ENCODE measurements at regions not wholly inside any gene's neighbourhood (a gene's known extent, or its start where the extent isn't known, plus 50 kb on each side); places are given as distances from the start of the nearest gene placed in this dataset.
"Not testable (repeated sequence)": the region's sequence is repeated elsewhere in the genome, so short reads cannot be mapped to it uniquely, and the experiment has no call there.

DNA sequence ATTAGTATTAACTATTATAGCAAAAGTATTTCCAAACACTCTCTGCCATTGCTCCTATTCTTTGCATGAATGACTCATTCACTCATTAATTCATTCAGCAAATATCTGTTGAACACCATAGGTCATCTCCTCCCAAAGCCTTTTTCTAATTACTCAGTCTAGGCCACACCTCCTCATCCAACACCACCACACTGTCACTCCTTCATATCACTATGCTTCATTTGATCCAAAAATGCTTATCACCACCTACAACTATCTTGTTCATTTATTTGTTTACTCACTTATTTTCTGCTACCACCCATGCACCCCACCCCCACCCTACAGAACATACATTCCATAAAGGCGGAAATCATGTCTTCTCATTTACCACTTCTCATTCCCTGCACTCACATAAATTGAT, 94.4 kb upstream of the TNFSF4 start:
- DNase-seq, result no peak

DNA sequence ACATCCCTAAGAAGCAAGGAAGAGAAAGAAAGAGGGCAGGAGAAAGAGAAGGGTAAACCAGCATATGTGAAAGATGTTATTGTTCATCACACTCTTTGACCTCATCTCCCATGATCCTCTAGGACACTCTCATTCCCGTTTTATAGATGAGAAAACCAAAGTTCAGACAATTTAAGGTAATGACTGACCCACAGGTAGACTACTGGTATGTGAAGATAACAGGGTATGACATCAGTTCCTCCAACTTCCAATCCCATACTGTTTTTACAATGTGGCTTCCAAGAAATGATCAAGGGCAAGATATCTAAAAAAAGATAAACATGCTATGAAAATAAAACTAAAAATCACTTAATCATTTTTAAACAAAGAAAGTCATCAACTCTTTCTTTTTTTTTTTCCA, 95.2 kb upstream of the TNFSF4 start:
- no peak for DNase-seq

DNA sequence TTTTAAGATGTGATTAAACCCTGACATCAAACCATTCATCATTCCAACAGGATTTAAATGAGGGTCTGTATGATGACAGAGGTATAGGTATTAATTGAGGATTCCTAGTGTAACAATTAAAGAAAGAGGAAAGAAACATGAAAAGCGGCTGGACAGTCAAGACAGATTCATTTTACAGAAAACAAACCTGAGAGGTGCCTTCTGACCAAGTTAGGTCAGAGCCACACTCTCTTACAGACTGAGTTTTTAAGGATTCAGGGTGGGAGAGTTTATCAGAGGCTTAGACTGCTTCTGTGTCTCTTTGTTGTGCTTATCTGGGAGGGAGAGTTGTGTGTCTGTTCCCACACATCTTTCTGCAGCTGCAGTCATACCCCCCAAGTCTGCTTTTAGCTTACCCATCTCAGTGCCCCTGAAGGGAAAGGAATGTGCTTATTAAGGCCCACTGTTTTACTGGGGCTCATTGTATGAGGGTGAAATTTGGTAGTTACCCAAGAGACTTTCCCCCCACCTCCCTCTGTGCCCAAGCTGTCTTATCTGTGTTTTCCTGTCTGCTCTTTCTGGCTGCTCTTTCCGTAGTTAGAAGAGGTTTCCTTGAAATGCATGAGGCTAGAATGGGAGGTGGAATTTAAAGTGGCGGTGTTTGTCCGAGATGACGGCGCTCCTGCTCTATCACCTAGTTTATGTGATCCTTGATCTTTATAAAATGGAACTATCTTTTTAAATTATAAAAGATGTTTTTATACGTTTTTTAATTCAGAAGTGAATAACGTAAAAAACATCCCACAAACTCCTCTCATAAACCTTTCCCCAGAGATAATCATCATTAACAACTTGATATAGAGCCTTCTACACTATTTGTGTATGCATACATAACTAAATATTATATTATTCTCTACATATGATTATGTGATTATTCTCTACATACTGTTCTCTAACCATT, 96.0 kb upstream of the TNFSF4 start:
- no peak for DNase-seq

DNA sequence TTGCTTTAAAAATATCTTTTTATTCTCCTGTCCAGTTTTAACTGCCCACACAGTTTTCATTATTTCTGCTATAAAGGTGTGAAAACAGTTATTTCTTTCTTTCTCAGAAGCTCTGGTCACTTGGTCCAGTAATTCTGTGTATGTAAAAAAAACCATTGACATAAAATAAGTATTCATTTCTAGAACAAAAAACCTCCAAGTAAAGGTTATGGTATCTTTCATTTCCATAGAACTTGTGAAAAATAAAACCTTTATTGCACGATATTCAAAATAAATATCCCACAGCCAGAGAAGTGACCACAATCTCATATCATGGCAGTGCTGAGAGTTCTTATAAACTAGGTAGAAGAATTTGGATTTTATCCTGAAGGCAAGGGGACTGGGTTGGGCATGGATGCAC, 96.9 kb upstream of the TNFSF4 start:
- DNase-seq, result no peak

DNA sequence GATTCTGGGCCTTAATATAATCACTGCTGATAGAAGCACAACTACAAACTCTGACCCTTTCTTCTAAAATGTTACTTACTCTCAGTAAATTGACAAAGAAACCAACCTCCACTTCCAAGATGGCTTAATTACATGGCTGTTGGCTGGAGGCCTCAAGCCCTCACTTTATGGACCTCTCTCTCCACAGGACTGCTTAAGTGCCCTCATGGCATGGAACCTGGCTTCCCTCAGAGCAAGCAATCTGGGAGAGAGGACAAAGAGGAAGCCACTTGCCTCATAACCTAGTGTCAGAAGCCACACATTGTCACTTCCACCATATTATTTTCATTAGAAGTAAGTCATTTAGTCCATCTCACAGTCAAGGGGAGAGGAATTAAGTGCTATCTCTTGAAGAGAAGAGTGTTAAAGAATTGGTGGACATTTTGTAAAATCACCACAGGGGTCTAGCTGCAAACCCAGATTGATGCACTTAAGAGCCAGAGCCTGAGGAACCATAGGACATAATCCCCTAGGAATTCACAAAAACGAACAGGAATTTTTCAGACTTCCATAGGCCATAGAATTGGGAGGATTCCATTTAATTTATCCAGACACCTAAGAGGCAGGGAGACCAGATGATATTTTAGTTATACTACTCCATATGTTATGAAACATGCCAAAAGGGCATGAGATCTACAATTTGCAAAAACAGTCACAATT, 97.5 kb upstream of the TNFSF4 start:
- no peak for DNase-seq

DNA sequence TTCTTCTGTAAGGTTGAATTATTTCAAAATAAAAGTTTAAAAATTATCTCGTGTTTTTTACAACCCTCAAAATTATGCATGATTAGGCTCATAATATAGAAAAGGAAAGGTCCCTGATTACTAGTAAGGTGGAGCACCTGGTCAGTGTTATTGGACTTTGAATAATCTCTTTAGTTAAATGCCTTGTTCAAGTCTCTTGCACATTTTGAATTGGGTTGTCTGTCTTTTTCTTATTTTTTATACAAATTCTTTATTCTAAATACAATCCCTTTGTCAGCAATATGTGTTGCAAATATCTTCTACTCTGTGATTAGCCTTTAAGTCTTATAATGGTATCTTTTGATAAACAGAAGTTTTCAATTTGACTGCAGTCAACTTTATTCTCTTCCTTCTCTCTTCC, 100.7 kb upstream of the TNFSF4 start:
- DNase-seq, result no peak

DNA sequence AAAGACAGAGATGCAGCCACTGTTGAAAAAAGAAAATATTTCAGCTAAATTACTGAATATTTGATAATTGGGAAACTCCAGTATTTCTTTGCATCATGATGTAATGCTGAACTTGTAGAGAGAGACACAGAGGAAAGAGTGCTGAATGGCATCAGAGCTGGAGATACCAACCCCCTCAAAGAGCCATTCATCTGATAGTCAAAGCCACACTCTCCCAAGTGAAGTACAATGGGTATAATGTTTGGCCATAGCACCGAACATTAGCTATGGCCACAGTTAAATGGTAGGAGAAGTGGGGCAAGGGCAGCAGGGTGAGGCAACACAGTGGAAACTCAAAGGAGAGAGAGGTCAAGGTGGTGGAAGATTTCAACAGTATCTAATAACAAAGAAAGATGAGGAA, 107.5 kb upstream of the TNFSF4 start:
- DNase-seq, result no peak

DNA sequence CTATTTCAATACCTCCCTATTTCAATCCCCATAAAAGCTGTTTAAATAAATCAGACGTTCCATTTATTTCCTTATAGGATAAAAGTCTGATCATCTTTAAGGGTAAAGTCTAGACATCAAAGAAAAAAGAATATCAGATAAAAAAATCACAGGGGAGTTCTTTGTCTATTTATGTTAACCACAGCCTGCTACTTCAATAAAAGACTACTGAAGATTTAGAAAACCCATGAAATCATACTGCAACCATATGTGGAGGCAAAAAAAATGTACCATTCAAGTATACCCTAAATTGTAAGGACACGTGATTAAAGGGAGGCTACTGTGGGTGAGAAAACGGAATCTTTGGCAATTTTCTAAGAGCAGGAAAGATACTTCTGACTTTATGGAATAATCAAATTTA, 108.2 kb upstream of the TNFSF4 start:
- DNase-seq, result no peak

DNA sequence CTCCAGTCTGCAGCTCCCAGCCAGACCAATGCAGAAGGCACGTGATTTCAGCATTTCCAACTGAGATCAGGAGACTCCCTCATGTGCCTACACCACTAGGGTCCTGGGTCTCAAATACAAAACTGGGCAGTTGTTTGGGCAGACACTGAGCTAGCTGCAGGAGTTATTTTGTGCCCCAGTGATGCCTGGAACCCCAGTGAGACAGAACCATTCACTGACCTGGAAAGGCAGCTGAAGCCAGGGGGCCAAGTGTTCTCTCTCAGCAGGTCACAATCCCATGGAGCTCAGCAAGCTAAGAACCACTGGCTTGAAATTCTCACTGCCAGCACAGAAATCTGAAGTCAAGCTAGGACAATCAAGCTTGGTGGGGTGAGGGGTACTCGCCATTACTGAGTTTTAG, 111.7 kb upstream of the TNFSF4 start:
- no peak for DNase-seq

DNA sequence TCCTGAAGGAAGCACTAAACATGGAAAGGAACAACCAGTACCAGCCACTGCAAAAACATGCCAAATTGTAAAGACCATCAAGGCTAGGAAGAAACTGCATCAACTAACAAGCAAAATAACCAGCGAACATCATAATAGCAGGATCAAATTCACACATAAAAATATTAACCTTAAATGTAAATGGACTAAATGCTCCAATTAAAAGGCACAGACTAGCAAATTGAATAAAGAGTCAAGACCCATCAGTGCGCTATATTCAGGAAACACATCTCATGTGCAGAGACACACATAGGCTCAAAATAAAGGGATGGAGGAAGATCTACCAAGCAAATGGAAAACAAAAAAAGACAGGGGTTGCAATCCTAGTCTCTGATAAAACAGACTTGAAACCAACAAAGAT, 117.2 kb upstream of the TNFSF4 start:
- not testable (repeated sequence) for DNase-seq

DNA sequence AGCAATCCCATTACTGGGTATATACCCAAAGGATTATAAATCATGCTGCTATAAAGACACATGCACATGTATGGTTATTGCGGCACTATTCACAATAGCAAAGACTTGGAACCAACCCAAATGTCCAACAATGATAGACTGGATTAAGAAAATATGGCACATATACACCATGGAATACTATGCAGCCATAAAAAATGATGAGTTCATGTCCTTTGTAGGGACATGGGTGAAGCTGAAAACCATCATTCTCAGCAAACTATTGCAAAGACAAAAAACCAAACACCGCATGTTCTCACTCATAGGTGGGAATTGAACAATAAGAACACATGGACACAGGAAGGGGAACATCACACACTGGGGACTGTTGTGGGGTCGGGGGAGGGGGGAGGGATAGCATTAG, 120.9 kb upstream of the TNFSF4 start:
- not testable (repeated sequence) for DNase-seq

DNA sequence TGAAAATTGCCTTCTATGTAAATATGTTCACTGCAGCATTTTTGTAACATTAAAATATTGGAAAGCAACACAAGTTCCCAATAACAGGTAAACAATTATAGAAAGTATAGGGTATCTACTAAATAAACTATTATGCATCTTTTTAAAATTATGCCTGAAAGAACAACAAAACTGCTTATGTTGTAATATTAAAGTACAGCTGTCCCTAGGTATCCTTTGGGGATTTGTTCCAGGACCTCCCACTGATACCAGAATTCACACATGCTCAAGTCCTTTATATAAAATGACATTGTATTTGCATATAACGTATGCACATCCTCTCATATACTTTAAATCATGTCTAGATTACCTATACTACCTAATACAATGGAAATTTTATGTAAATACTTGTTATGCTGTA, 121.8 kb upstream of the TNFSF4 start:
- DNase-seq, result no peak

DNA sequence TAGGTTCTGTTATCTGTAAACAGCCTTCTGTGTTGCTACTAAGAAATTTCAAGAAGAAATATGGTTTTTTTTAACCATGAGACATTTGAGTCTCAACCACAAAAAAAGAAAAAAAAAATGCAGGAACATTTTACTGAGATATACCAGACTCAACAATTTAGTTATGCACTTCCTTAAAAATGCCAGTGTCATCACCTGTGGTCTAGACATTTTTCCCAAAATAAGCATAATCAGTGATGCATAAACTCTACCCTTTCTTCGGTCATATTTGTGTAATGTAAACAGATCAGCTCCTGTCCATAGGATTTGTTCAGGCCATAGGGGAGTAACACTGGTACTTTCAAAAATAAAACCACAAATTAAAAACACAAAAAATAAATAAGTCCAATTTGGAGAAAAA, 122.6 kb upstream of the TNFSF4 start:
- no peak for DNase-seq

DNA sequence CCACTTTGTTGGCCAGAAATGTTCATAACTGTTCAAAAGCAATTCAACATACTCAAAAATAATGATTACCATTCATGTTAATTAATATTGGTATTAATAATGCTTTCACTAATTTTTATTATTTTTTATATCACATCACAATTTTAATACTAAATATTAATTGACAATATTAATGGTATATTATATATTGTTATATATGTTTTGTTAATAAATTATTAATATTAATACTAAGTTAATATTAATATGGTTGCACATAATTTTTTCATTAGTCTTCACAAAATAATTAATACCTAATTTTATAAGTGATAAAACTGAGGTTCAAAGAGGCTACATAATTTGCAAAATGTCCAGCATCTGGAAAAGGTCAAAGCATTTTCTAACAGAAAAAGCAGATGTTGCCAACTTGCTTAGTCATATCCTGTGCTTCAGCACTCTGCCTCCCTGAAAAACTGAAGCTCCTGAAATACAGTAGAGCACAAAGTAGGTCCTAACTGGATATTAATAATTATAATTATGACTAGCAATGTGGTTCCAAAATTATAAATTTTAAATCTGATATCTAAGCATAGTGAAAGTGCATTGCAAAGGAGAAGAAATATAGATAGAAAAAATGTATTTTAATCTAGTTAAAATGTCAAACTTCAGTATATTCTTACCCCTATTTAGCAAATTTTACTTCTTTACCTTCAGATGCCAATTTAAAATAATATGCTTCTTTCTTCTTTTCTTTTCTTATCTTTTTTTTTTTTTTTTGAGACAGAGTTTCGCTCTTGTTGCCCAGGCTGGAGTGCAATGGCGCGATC, 123.2 kb upstream of the TNFSF4 start:
- no peak for DNase-seq

DNA sequence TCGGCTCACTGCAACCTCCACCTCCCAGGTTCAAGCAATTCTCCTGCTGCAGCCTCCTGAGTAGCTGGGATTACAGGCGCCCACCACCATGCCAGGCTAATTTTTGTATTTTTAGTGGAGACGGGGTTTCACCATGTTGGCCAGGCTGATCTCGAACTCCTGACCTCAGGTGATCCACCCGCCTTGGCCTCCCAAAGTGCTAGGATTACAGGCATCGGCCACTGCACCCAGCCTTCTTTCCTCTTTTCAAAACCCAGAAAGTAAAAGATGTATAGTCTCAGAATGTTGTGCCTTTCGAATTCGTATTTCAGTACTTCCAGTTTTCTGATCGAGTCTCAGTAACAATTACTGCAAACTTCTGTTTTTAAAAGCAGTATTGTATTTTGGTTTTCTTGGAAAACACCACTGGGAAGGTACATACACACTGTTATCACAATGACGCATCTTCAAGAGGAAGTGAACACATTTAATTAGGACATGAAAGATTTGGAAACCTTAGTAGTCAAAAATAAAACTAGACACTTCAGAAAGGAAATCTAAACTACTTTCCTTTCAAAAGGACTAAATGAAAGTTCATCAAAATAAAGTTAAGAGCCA, 123.9 kb upstream of the TNFSF4 start:
- not testable (repeated sequence) for DNase-seq

DNA sequence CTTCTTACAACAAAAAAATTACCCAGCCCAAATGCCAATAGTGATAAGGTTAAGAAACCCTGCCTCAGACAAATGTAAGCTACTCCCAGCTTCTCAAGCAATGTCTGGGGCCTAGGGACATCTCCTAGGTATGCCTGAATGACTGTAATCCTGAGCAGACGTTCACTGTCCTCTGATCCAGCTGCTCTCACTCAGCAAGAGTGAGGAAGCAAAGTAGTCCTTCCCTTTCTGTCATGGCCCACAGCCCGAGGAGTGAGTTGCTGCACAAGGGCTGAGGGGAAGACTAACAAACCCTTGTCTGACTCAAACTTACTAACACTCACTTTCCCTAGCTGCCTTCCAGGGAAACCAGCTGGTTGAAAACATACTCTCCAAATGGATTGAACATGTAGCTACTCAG, 124.9 kb upstream of the TNFSF4 start:
- no peak for DNase-seq

DNA sequence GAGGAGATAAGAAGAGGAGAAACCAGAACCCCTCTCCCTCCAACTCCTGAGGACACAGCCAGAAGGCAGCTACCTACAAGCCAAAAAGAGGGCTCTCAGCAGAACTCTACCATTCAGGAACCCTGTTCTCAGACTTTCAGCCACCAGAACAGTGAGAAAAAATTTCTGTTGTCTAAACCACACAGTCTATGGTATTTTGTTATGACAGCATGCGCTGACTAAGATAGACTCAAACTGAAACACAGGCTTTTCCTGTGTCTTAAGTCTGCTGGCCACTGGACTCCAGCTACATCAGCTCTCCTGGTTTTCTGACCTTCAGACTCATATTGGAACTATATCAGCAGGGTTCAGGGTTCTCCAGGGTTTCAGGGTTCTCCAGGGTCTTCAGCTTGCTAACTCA, 126.5 kb upstream of the TNFSF4 start:
- DNase-seq, result no peak

DNA sequence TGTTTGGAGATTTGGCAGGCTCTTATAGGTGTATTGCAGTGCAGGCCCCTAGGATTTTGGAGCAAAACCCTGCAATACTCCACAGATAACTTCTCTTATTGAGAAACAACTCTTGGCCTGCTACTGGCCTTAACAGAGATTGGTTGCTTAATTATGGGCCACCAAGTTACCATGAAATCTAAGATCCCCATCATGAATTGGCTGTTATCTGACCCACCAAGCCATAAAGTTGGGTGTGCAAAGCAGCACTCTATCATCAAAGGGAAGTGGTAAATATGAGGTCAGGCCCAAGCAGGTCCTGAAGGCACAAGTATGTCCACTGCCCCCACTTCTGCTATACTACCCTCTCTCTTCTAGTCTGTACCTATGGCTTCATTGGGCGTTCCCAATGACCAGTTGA, 130.0 kb upstream of the TNFSF4 start:
- DNase-seq, result no peak

DNA sequence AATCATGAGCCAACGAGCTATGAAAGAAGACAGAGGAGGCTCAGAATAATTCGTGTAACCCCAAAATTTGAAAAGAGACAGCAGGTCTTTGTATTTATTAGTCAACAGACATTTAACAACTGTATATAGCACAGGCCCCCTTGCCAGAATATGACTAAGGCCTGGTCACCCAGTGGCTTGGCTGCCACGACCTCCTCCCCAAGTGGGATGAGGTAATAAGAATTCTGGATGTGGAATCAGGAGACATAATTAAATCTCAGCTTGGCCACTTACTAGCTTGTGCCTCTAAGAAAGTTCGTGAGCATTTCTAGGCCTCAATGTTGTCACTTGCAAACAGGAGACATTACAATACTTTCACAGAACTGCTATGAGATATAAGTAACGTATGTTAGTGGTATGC, 134.2 kb upstream of the TNFSF4 start:
- no peak for DNase-seq

DNA sequence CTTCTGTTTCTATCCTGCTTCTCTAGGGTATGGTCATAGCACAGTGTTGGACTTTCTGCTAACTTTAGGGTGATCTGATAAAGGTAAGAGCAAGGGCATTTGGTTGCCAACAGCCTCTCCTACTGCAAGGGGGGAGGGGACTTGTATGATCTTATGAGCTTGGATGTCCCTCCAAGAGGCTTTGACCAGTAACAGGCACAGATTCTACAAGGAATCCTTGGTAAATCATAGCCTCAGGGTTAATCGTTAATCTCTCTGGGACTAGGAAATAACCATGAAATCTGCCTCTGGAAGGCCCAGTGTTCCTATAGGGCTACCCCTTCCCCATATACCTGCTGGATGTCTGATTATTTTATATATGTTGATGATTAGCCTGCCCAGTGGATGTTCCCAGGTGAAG, 134.8 kb upstream of the TNFSF4 start:
- no peak for DNase-seq

DNA sequence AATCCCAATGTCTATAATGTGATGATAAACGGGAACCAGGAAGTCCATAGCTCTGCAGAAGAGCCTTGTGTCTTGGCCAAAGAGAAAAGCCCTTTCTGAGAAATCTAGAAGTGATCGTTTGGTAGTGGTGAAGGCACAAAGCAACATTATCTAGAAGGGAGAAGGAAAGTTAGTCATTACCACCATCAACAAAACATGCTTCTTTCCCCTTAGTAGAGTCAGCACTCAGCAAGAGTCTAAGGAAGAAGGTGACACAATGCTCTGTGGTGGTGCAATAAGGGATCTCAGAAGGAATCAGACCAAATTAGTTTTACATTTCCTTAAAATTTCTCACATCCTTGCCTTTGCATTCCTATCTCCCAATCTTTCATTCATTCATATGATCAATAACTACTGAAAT, 134.4 kb upstream of the PRDX6 start:
- DNase-seq, result no peak

DNA sequence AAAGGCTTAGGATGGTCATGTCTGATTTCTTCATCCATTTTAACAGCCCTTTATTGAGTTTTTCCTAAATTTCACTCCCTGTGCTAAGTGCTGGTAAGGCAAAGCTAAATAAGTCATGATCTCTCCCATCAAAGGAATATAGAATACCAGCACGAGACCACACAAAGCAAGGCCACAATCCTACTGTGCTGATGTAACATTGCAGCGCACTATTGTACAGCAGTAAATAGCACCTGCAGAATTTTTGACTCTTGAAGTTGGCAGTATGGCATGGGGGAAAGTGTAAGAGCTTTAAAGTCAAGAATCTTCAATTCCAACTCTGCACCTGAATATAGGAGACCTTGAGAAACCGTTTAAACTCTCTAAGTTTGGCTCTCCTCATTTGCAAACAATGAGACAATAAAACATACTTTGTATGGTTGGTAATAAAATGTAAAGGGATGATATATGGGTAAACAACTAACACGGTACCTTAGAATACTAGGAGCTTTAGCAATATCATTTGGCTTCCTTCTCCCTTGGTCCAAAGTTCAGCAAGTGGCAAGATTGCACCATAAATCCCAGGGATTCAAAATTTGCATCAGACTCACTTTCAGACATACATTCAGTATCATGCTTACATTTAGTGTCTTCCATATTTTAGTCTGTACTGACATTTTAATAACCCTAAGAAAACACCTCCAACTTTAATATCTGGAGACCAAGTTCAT, 132.9 kb upstream of the PRDX6 start:
- DNase-seq, result no peak

Data from activated CD8-positive, alpha-beta memory T cell treated with anti-CD3 and anti-CD28 coated beads, Interleukin-2, amount 50 U/mL, for 4 hours (primary cell).